DOHH2 (cell line): ENCODE measurements at regions not wholly inside any gene's neighbourhood (a gene's known extent, or its start where the extent isn't known, plus 50 kb on each side); places are given as distances from the start of the nearest gene placed in this dataset.

Experiments
- EZH2phosphoT487 ChIP-seq: fragments of 200-600 bp; sonication (generic); IDR thresholded peaks from 2 replicates; pipeline ENCODE4 v1.6.1; 2017; ENCODE audit warnings: borderline replicate concordance, mild to moderate bottlenecking, antibody characterized with exemption, low read length, moderate library complexity, mixed read lengths
- TF ChIP-seq, protein P1 (sequence below): fragments of 200-600 bp; sonication (generic); IDR thresholded peaks from one replicate; pipeline ENCODE4 v1.5.1; 2014; ENCODE audit warnings: antibody characterized with exemption, mild to moderate bottlenecking, low read depth, low read length; ENCODE audit not compliant: poor library complexity, severe bottlenecking

DNA sequence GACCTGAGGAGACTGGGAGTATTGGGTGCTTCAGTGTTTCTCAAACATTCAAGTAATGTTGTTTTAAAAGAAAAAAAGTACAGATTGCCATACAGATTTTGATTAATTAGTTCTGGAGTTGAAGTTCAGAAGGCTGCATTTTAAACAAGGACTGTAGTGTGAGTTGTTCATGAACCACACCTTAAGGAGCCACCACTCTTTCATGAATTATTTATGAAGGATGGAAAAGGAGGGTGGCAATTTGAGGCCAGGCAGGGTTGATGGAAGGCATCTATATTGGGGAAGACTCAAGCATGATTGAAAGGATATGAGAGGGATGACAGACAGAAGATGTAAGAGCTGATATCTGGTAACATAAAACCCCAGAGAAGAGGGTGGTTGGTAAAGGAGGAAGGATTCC, 146.6 kb upstream of the CAND1 start:
- TF ChIP-seq, protein P1, sequence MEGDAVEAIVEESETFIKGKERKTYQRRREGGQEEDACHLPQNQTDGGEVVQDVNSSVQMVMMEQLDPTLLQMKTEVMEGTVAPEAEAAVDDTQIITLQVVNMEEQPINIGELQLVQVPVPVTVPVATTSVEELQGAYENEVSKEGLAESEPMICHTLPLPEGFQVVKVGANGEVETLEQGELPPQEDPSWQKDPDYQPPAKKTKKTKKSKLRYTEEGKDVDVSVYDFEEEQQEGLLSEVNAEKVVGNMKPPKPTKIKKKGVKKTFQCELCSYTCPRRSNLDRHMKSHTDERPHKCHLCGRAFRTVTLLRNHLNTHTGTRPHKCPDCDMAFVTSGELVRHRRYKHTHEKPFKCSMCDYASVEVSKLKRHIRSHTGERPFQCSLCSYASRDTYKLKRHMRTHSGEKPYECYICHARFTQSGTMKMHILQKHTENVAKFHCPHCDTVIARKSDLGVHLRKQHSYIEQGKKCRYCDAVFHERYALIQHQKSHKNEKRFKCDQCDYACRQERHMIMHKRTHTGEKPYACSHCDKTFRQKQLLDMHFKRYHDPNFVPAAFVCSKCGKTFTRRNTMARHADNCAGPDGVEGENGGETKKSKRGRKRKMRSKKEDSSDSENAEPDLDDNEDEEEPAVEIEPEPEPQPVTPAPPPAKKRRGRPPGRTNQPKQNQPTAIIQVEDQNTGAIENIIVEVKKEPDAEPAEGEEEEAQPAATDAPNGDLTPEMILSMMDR, result no peak
- TF ChIP-seq EZH2phosphoT487, result no peak
